Ramos (cell line): ENCODE measurements at regions not wholly inside any gene's neighbourhood (a gene's known extent, or its start where the extent isn't known, plus 50 kb on each side); places are given as distances from the start of the nearest gene placed in this dataset.
"Not testable (repeated sequence)": the region's sequence is repeated elsewhere in the genome, so short reads cannot be mapped to it uniquely, and the experiment has no call there.

ENCODE experiments used
- in situ Hi-C: fragments of 300-500 bp; cut with MboI; formaldehyde crosslinking; loops from one replicate; pipeline ENCODE4 v1.14.3; 2022; ENCODE audit warnings: low sequenced_read_pairs; ENCODE audit not compliant: unreplicated experiment

DNA sequence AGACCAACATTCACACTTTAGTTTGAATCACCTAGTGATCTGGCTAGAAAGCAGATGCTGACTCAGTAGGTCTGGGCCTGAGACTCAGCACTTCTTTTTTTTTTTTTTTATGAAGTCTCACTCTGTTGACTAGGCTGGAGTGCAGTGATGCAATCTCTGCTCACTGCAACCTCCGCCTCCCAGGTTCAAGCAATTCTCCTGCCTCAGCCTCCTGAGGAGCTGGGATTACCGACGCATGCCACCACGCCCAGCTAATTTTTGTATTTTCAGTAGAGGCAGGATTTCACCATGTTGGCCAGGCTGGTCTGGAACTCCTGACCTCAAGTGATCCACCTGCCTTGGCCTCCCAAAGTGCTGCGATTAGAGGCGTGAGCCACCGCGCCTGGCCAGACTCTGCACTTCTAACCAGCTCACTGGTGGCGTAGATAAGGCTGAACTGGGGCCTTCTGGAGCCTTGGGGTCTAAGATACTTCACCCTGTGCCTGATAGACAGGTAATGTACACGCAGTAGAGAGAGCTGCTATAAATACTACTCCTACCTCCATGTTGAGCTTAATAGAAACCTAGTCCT, 78.3 kb upstream of the FHL2 start:
- in situ Hi-C loops = not testable (repeated sequence)

DNA sequence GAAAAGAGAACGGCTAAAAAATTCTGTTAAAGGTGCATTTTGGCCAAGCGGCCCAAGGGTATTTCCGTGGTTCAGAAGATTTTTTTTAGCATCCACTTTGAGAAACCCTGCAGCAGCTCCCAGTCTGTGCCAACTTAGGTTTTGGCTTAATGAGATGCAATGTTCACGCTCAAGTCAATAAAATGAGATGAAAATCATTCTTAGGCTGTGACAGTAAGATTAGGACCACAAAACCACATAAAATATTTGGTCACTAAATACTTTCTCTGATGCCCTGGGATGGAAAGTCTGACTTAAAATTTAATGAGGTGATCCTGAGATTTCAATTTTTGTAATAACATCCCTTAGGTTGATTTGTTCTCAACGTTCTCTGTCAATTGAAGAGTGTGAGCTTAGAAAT, 74.2 kb upstream of the FHL2 start:
- in situ Hi-C loops = no loop called here

DNA sequence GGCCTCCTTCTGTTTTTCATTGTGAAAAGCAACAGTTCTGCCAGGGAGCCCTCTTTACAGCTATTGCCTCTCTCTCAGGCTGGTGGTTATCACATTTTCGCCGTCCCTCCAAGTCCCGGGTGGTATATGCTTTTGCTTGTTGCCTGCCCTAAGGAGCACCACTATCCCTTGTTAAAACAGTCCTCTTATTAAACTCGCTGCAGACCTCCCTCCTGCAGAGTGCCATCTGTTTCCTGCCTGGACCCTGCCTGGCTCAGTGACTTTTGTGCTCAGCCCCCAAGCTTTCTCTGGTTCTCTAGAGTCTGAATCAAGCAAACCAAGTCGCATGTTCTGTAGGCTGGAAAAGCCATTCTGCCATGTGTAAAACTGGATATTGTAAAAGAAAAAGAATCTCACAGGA, 72.1 kb upstream of the FHL2 start:
- in situ Hi-C loops = no loop called here

DNA sequence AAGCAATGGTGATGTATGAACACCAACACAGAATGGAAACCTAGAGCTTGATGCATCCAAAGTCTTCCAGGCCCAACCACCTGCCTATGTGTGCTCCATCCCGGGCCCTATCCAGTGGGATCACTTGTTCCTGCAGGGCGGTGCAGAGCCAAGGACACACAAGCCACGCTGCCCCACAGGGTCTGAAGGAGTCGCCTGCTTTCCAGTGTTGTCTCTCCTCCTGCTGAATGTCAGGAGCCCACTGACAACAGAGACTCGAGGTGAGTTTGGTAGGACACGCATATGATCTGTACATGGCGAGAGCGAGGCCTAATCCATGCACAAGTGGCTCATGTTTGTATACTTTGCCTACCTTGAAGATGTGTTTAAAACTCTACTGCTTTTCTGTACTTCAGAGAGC, 70.9 kb upstream of the FHL2 start:
- in situ Hi-C loops = no loop called here

DNA sequence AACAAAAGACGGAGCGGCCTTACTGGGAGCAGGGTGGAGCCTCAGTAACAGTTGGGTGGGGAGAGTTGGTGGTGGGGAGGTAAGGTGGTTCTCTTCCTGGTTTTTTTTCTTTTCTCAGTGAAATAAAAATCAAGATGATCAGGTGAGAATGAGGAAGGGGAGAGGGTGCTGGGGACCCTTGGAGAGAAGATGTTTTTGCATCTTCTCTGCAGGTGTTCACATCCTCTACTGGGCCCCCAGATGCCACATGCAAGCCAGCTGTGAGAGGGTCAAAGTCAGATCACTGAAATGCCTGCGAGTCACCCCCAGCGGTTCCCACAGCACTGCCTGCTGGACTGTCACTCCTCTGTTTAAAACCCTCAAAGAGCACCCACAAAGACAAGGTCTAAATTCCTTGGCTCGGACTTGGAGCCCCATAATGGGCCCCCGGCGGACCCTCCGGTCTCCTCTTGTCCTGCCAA, 69.8 kb upstream of the FHL2 start:
- in situ Hi-C loops = no loop called here

DNA sequence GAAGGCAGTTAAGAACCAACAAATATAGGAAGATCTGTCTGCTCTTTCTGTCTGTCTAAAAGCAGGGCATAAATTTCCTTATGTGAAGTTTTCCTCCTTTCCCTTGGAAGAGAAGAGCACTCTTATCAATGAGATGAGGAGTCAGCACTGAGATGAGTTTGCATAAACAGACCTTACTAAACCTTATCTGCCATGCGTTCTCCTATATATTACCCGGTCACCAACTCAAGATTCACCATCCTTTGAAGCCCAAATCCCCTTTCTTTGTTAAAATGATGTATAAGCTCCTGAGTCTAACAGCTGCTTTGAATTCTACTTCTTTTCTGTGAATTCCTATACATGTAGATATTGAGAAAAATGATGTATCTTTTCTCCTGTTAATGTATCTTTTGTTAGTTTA, 65.5 kb upstream of the FHL2 start:
- in situ Hi-C loops = no loop called here

DNA sequence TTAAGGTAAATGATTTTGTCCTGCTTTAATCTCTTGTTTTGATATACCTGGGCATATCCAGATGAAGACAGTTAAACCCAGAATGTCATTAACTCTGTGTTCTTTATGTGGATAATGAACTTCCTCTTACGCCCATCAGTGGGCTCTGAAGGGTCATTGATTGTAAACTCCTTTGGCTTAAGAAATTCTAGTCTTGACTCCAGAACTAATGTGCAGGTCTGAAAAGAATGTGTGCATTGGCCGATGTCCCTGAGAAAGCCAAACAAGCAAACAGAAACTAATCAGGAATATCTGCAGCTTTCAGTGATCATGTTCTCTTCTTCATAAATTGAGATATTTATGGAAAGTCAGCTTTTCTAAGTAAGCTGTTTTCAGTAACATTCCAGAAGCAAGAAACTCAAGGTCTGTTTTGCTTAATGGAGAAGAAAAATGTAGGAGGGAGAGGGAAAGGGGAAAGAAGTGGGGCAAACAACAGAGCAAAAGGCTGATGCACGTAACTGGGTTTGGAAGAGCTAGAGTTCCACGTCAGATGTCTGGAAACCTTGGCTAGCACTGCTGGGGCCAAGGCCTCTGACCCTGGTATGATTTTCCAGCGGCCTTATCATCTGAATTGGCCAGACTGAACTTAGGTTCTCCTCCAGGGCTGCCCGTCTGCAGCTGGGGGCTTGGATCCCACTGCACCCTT, 61.3 kb upstream of the FHL2 start:
- in situ Hi-C loops = no loop called here

DNA sequence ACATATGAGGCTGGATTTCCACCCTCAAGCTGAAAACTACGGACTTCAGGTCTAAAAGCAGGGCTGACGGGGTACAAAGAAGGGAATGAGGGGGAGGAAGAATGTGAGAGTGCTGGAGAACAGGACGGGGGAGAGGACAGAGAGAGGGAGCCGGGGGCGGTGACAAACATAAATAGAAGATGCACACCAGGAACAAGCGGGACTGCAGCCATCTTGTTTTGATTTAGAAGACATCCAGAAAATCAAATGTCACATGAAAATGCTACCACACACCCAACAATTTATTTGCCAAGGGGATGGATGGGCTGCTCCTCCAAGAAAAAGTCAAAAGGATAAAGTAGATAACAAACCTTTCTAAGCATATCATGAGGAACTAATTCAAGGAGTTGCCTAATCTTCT, 59.2 kb upstream of the FHL2 start:
- in situ Hi-C loops = no loop called here

DNA sequence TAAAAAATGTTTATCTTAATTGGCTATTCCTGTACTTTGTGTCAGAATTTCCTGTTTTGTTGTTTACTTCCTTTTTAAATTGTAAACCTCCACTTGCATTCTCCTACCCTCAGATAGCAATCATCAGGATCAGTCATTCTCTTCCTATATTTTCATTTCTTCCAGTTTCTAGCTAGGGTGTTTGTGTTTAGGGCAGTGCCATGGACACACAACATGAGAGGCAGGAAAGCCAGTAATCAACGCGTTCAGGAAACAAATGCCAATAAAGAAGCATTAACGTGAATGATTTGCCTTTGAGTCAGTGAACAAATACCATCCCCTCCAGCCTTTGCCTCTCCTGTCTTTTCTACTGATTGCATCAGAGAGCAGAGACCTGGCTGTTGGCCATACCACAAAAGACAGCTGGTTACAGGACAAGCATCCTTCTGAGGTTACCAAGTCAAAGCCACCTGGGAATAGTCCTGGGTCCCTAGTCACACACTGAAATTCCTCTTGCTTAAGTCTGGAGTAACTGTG, 56.7 kb upstream of the FHL2 start:
- in situ Hi-C loops = no loop called here

DNA sequence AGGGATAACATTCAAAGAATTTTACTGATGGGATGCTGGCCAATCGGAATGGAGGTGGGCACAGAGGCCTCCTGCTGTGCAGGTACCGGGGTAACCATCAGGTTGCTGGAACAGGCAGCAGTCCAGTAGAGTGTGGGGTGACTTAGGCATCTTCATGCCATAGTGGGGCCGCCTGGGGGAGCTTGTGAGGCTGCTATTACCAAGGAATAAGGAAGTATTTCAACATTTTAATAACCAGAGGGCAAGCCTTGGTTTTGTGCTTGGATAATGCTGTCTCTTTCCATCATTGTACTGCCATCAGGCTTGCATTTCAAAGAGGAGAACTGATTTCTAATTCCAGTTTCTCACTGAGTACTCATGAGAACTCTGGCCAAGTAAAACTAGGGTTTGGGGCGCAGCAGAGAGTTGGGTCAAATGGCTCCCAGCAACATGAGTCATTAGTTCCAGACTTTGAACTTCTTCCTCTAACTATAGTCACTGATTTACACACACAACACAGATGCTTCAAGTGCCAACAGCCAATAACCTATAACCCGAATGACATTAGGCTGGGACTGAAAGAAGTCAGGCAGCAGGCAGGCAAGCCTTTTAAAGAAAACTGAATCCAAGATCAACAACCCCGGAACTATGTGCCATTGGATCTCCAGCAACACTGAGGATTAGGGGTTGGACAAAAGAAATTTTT, 56.1 kb upstream of the FHL2 start:
- in situ Hi-C loops = no loop called here

DNA sequence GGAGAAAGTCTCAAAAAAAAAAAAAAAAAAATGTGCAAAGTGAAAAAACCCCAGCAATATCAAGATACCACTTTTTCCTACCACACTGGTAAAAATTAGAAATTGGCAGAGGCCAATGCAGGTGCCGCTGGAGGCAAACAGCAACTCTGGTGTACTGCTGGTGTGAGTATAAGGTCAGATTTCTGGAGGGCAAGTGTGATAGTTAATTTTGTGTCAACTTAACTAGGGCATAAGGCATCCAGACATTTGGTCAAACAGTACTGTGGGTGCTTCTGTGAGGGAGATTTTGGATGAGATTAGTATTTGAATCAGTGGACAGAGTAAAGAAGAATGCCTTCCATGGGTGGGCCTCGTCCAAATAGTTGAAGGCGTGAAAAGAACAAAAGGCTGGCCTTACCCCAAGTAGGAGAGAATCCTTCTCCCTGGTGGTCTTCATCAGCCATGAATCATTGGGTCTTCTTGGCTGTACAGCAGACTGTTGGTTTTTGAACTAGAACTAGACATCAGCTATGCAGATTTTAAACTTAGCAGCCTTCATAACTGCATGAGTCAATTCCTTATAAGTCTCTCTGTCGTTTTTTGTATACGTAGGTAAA, 52.8 kb upstream of the FHL2 start:
- in situ Hi-C loops = no loop called here

DNA sequence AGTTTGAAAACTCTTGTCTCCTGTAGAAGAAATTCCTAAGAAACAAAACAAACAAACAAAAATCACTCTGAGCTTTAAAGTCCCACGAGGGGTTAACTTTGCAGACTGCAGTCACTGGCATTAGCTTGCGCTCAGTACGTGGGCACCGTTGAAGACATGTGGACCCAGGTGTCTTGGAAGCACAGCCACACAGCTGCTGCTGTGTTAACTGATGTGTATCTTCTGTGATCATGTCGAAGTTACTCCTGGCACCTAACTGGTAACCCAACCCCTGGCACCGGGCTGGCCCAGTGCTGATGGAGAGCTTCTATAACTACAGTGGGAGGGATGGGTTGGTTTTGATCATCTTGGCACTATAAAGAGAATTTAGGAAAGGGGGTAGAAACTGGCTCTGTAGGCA, 51.6 kb upstream of the FHL2 start:
- in situ Hi-C loops = no loop called here

DNA sequence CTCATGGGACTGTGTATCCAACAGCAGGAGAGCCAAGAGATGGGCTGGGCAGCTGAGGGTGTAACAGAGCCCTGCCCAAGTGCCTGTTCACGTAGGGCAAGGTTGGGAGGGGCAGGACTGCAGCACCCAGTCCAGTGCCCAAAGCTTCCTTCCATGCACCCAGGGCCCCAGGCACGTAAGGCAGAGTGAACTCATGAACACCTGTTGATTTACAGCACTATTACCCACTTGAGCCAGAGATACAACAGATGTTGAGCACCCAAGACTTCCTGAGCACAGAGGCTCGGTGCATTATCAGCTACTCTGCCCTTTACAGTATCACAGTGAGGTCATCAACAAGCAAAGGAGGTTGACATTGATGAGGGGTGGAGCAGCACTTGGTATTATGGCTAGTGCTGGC, 50.2 kb upstream of the FHL2 start:
- in situ Hi-C loops = no loop called here
